Adipose tissue (tissue), 3 donors: ENCODE measurements at regions not wholly inside any gene's neighbourhood (a gene's known extent, or its start where the extent isn't known, plus 50 kb on each side); places are given as distances from the start of the nearest gene placed in this dataset.

Source experiments
- H3K27ac ChIP-seq: one replicate; pipeline ENCODE4 v1.5.1; 2013; ENCODE audit warnings: low read depth, low read length
- WGBS, 3 donors: extraction: QIAGEN DNeasy Blood & Tissue Kit; methylation state at CpG; one replicate each; pipeline ENCODE4 v1.1.7; 2013; 5-methylcytosine and 5-hydroxymethylcytosine counted together
- donor health status: healthy with polysubstance abuse.
- donor health status: Bipolar disorder and iron deficiency.
- donor health status: healthy.

DNA sequence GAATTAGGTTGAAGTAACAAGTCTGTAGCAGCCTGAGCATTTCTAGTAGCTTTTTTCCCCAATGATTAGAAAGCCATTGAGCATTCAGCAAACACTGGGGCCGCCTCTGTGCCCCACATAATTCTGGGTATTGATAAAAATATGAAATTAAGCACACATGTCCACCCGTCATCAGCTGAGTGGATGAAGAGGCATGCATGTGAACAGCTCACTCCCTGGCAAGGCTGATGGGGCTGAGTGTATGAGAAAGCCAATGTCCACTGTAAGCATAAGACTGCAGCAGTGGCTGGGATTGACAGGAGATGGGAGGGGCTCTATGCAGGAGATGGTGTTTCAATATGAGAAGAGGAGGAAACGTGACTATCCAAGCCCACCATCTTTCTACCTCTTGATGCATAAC, 124.4 kb upstream of the KLHL29 start:
- H3K27ac ChIP-seq: no peak overlapping the region
- 33 to 78% (median 75%) methylated on average over 3 of the region's 3 CpGs for WGBS, 3 donors

- no peak overlapping the region for H3K27ac ChIP-seq
- 36 to 84% (median 75%) methylated on average over 3 of the region's 3 CpGs for WGBS, 3 donors
Observed at GRCh38 chr2:23268467-23269263, 116.3 kb upstream of the KLHL29 start.

- H3K27ac ChIP-seq: no peak overlapping the region
- 55 to 74% (median 65%) methylated on average over 3 of the region's 3 CpGs for WGBS, 3 donors
Observed at GRCh38 chr2:23269747-23270146, 115.2 kb upstream of the KLHL29 start.

GRCh38 chr2:23270810-23271209, 114.2 kb upstream of the KLHL29 start:
- H3K27ac ChIP-seq: no peak overlapping the region
- WGBS, 3 donors: 77 to 92% (median 92%) methylated on average over 1 of the region's 1 CpG

DNA sequence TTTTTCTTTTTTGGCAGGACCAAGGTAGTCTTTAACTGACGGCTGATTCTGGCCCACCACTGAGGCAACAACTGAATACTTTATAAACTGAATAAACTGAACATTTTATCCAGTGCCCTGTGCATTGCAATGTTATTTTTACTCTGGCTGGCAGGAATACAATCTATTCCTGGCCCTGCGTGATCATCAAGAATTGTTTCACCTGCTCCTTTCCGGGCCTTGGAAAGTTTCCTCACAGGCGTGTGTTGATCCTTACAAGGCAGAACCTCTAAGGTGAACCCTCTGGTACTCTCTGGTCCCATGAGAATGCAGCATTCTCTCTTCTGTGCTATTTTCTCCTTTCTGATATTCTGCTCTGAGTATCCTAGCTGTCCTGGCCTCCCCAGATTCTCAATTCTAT, 113.7 kb upstream of the KLHL29 start:
- 82 to 95% (median 88%) methylated on average over 4 of the region's 4 CpGs for WGBS, 3 donors
- no peak overlapping the region for H3K27ac ChIP-seq

- 71 to 86% (median 79%) methylated on average over 3 of the region's 3 CpGs for WGBS, 3 donors
- H3K27ac ChIP-seq: no peak overlapping the region
Observed at GRCh38 chr2:23273786-23274185, 111.2 kb upstream of the KLHL29 start.

DNA sequence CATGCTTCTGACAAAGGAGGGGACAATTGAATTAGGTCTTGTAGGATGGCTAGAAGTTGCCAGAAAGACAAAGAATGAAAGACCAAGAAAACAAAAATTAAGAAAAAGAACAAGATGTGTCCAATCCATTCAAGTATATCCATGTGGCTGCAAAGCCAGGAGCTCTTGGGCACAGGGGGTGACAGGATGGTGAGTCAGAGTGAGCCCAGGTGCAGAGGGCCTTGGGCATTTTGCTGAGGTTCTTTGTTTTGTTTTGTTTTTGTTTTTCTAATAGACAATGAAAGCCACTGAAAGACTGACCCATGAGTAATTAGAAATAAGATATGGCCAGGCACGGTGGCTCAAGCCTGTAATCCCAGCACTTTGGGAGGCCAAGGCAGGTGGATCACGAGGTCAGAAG, 104.6 kb upstream of the KLHL29 start:
- 76 to 93% (median 87%) methylated on average over 2 of the region's 2 CpGs for WGBS, 3 donors
- H3K27ac ChIP-seq: no peak overlapping the region

GRCh38 chr2:23283653-23284052, 101.3 kb upstream of the KLHL29 start:
- WGBS, 3 donors: 55 to 79% (median 71%) methylated on average over 3 of the region's 3 CpGs
- no peak overlapping the region for H3K27ac ChIP-seq

- no peak overlapping the region for H3K27ac ChIP-seq
- 78 to 93% (median 86%) methylated on average over 1 of the region's 1 CpG for WGBS, 3 donors
Observed at GRCh38 chr2:23285091-23285800, 99.7 kb upstream of the KLHL29 start.

DNA sequence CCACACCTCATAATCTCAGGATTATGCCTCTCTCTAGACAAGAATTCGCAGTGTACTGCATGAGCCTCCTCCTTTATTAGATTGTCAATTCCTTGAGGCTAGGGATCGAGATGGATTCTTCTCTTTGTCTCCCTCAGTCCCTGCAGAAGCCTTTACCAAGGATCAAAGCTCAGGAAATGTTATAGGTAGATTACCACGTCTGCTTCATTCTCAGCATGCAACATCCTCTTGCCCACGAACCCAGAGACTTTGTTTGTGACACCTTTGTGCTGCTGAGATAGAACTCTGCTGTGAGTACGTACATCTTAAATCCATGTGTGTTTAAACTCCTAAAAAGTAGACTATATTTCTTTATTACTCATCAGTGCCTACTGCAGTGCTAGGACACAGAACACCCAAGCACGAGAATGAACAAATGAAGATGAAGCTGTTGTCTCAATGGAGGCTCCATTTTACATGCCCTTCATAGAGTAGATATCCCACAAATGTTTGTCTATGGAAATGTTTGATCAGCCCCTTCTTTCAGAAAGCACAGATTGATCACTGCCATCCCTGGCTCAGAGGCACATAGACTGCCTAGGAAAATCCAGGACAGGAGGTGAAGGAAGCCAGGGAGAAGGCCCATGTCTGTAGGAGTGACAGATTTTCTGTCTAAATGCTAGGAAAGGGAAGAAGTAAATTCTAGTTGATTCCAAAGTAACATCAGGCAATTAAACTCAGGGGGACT, 98.8 kb upstream of the KLHL29 start:
- 59 to 81% (median 80%) methylated on average over 6 of the region's 6 CpGs for WGBS, 3 donors
- no peak overlapping the region for H3K27ac ChIP-seq

DNA sequence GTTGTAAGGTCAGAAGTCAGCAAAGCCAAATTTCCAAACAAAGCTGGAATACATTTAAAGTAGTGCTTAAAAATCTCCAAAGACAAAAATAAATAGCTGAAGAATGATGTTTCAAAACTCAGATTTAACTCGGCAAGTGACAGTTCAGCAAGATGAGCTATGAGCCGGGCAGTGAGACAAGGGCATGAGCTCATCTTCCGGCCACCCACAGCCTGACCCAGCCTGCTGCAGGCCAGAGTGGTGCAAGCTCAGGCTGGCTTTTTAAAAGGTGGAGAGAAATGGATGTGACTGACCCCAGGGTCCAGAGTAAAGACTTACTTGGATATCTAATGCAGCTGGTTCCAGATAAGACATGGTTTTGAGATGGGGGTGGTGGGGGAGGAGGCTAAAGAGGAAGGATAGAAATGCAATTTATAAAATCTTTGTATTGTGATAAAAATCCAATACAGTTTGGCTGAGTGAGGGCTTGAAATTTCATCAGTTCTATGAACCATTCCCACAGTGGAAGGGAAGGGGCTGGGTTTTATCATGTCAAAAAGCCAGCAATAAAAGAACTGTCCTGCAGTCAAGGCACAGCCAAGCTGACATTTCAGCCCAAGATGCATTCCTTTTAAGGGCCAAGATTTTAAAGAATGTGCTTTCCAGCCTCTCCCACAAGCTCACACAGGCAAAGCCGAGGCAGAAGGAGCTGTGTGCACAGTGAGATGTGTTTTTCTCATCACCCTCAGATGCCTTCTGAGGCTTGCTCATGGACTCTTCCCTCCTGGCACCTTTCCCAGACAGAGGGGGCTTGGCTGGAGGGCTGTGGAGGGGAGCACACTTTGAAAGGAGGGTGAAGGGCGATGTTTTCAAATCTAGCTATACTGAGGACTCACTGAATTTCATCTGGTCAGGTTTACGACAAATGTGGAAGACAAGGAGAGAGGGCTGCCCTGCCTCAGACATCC, 97.9 kb upstream of the KLHL29 start:
- no peak overlapping the region for H3K27ac ChIP-seq
- WGBS, 3 donors: 48 to 52% (median 49%) methylated on average over 6 of the region's 6 CpGs

GRCh38 chr2:23289671-23290070, 95.3 kb upstream of the KLHL29 start:
- WGBS, 3 donors: 70 to 88% (median 86%) methylated on average over 2 of the region's 2 CpGs
- H3K27ac ChIP-seq: no peak overlapping the region

DNA sequence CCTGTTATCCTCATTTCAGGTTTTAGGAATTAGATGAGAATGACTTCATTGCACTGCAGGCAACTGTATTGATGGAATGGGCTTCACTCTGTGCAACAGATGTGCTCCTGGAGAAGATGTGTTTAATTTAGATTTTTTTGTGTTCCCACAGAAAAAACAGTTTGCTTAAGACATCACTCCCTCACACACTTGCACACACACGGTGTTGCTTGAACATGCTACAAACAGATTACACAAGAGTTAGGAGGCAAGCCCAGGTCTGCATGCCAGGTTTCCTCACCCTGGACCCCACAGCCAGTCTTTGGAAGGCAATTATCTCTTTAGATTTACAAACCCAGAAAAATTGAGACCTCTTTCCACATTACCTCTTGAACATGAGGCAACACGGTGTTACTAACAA, 93.7 kb upstream of the KLHL29 start:
- 33 to 63% (median 47%) methylated on average over 2 of the region's 2 CpGs for WGBS, 3 donors
- no peak overlapping the region for H3K27ac ChIP-seq

DNA sequence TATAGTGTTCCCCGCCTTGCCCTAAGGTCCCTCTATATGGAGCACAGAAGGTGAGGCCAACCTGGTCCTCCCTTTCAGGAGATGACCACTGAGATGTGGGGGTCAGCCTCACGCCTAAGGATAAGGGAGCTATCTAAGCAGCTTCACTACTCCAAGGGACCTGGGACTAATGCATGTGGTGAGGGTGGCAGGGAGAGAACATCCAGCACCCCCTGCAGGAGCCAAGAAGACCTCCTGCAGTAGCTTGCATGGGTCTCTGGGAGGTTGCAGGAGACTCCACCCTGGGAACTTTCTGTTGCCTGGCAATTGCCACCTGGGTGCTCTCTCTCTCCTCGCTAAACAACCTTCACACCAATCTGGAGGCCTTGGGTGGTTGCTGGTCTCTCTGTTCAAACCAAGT, 93.0 kb upstream of the KLHL29 start:
- H3K27ac ChIP-seq: no peak overlapping the region
- 72 to 97% (median 95%) methylated on average over 3 of the region's 3 CpGs for WGBS, 3 donors

GRCh38 chr2:23293063-23293462, 91.9 kb upstream of the KLHL29 start:
- H3K27ac ChIP-seq: no peak overlapping the region
- 18 to 56% (median 22%) methylated on average over 6 of the region's 6 CpGs for WGBS, 3 donors

- no peak overlapping the region for H3K27ac ChIP-seq
Observed at GRCh38 chr2:23293731-23294130, 91.2 kb upstream of the KLHL29 start.

DNA sequence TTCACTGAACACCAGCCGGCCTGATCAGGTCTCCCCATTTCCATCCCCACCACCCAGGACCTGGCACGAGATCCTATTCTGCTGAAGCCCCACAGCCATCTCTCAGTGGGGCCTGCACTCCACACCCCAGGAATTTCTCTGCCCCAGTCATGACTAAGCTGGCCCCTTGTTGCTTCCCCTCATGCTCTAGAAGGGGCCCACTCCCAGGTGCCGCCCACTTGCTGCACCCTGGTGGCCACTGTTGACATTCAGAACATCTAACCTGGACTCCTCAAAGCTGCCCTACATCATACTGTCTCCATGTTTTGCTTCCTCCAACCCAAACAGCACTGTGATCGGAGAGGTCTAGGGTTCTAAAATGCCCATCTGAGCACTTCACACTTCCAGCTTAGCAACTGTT, 90.7 kb upstream of the KLHL29 start:
- no peak overlapping the region for H3K27ac ChIP-seq
- WGBS, 3 donors: 60 to 79% (median 61%) methylated on average over 4 of the region's 4 CpGs

More at GRCh38 chr2:23293731-23294130, 91.2 kb upstream of the KLHL29 start:
- 22 to 59% (median 38%) methylated on average over 7 of the region's 7 CpGs for WGBS, 3 donors

DNA sequence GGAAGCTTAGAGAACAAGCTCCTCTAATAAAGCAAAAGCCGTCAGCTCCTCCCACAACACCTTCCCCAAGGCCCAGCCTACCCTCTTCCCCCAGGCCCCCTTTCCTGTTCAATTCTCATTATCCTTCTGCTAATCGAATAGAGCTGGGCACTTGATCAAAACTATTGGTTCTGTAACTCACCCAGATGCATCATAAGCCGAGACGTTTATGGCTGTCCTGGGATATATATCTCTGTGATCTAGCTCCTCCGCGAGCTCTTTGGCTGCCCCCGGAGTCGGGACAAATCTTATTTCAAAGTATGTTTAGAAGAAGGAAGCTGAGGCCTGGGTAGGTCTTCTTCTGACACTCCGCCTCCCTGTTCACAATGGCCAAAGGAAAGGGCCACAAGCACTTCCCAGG, 88.3 kb upstream of the KLHL29 start:
- WGBS, 3 donors: 76 to 92% (median 90%) methylated on average over 9 of the region's 9 CpGs
- no peak overlapping the region for H3K27ac ChIP-seq
